HG03521 (cell line): ENCODE measurements at regions not wholly inside any gene's neighbourhood (a gene's known extent, or its start where the extent isn't known, plus 50 kb on each side); places are given as distances from the start of the nearest gene placed in this dataset.

Experiments used
- ATAC-seq: cut with Tn5 transposase; IDR thresholded peaks from one replicate; pipeline ENCODE4 v1.9.1; 2021; ENCODE audit warnings: mild to moderate bottlenecking, moderate library complexity; ENCODE audit not compliant: unreplicated experiment

- no peak for ATAC-seq
Measured at GRCh38 chr6:113466526-113466925, 390.6 kb upstream of the MARCKS start.

- no peak for ATAC-seq
Measured at GRCh38 chr6:113475392-113475791, 381.8 kb upstream of the MARCKS start.

- no peak for ATAC-seq
Measured at GRCh38 chr6:113476937-113477839, 380.0 kb upstream of the MARCKS start.

GRCh38 chr6:113480616-113481015 lies 376.5 kb upstream of the MARCKS start:
- no peak for ATAC-seq

- no peak for ATAC-seq
Measured at GRCh38 chr6:113481458-113481857, 375.7 kb upstream of the MARCKS start.

GRCh38 chr6:113481910-113482309 lies 375.2 kb upstream of the MARCKS start:
- ATAC-seq: no peak

- ATAC-seq: no peak
Measured at GRCh38 chr6:113482771-113483170, 374.4 kb upstream of the MARCKS start.

GRCh38 chr6:113486199-113486598 lies 370.9 kb upstream of the MARCKS start:
- ATAC-seq: no peak

- no peak for ATAC-seq
Measured at GRCh38 chr6:113487489-113488058, 369.6 kb upstream of the MARCKS start.

- no peak for ATAC-seq
Measured at GRCh38 chr6:113488061-113488460, 369.1 kb upstream of the MARCKS start.

- no peak for ATAC-seq
Measured at GRCh38 chr6:113488812-113489685, 368.1 kb upstream of the MARCKS start.

- no peak for ATAC-seq
Measured at GRCh38 chr6:113489952-113490746, 367.0 kb upstream of the MARCKS start.

- no peak for ATAC-seq
Measured at GRCh38 chr6:113491376-113491775, 365.8 kb upstream of the MARCKS start.

GRCh38 chr6:113493991-113494390 lies 363.2 kb upstream of the MARCKS start:
- ATAC-seq: no peak

- ATAC-seq: no peak
Measured at GRCh38 chr6:113495521-113495920, 361.6 kb upstream of the MARCKS start.

GRCh38 chr6:113496166-113496565 lies 361.0 kb upstream of the MARCKS start:
- ATAC-seq: no peak

GRCh38 chr6:113500221-113500620 lies 356.9 kb upstream of the MARCKS start:
- no peak for ATAC-seq

GRCh38 chr6:113505084-113505699 lies 352.0 kb upstream of the MARCKS start:
- ATAC-seq: no peak

- no peak for ATAC-seq
Measured at GRCh38 chr6:113508249-113508648, 348.9 kb upstream of the MARCKS start.

- no peak for ATAC-seq
Measured at GRCh38 chr6:113511100-113511499, 346.0 kb upstream of the MARCKS start.
